HCT116 (cell line): ENCODE measurements at regions not wholly inside any gene's neighbourhood (a gene's known extent, or its start where the extent isn't known, plus 50 kb on each side); places are given as distances from the start of the nearest gene placed in this dataset.

Experiments used
- ATAC-seq: fragments of 200-7000 bp; cut with Tn5 transposase; 2 replicates; pipeline ENCODE4 v1.9.1; 2020; ENCODE audit warnings: mild to moderate bottlenecking, moderate library complexity
- BruUV-seq: library from RNA; stranded (reverse); fragments of 400-500 nt; replicated peaks from 2 replicates; lab custom pipeline; 2021; lab: Mats Ljungman, UMichigan
- CTCF ChIA-PET: fragments of 300-600 bp; sonication (Branson Sonifier 250); formaldehyde crosslinking; loops from one replicate; lab custom pipeline; 2021; ENCODE audit warnings: antibody characterized with exemption; lab: Charles Lee
- POLR2A ChIA-PET: fragments of 300-600, 350-600 bp; sonication (Branson Sonifier 250); formaldehyde crosslinking; loops from one replicate; lab custom pipeline; 2021; ENCODE audit warnings: antibody characterized with exemption; lab: Charles Lee
- RAD21 ChIA-PET, 2 experiments: fragments of 300-600 bp; sonication (Branson Sonifier 250); formaldehyde crosslinking; loops; one replicate each; lab custom pipeline; 2023; ENCODE audit warnings: low total read pairs in 2 of 2; ENCODE audit not compliant: uncharacterized antibody in 2 of 2, unreplicated experiment in 2 of 2, low non-redundant PET in 1 of 2; lab: Charles Lee
- DNase-seq: peaks from one replicate; pipeline ENCODE4 v3.0.0-alpha.2; 2010; ENCODE audit warnings: low read depth, low spot score
- H2AFZ ChIP-seq: fragments of 200-600 bp; shearing (Covaris generic), sonication (generic); 2 replicates; pipeline ENCODE4 v1.6.1; 2017; ENCODE audit warnings: low read depth, mixed run types, mixed read lengths, antibody characterized with exemption, low read length; ENCODE audit not compliant: poor library complexity, severe bottlenecking
- H3K27ac ChIP-seq: 2 replicates; pipeline ENCODE4 v1.5.1; 2012; ENCODE audit warnings: low read depth, low read length
- H3K27me3 ChIP-seq: fragments of 200-600 bp; sonication (generic); 2 replicates; pipeline ENCODE4 v1.6.1; 2016; ENCODE audit warnings: mixed run types, low read length, mixed read lengths; ENCODE audit not compliant: insufficient read depth
- H3K36me3 ChIP-seq, 2 experiments: fragments of 200-500 bp in 1 of 2; fragments of 200-600 bp in 1 of 2; sonication (Bioruptor generic) in 1 of 2; sonication (generic) in 1 of 2; 2 replicates each; pipeline versions ENCODE4 v1.5.1 to v1.6.1; 2014 to 2016; ENCODE audit warnings: low read length in 2 of 2, inconsistent platforms in 1 of 2, mixed read lengths in 1 of 2, mixed run types in 1 of 2; ENCODE audit not compliant: insufficient read depth in 2 of 2, control insufficient read depth in 1 of 2
- H3K4me1 ChIP-seq, 2 experiments: fragments of 200-600 bp in 1 of 2; sonication (generic) in 1 of 2; 2 replicates each; pipeline versions ENCODE4 v1.5.1 to v1.6.1; 2012 to 2017; ENCODE audit warnings: low read length in 2 of 2, inconsistent platforms in 1 of 2, mild to moderate bottlenecking in 1 of 2, mixed read lengths in 1 of 2, mixed run types in 1 of 2, moderate library complexity in 1 of 2; ENCODE audit not compliant: insufficient read depth in 2 of 2, control insufficient read depth in 1 of 2
- H3K4me2 ChIP-seq: fragments of 200-600 bp; sonication (generic); 2 replicates; pipeline ENCODE4 v1.6.1; 2017; ENCODE audit warnings: mixed run types, low read length, mixed read lengths
- H3K4me3 ChIP-seq, 2 experiments: fragments of 200-600 bp in 1 of 2; sonication (generic) in 1 of 2; replicated peaks in 1 of 2; 2 replicates each; pipeline ENCODE4 v1.5.1; 2011 to 2016; ENCODE audit warnings: low read length in 2 of 2, control low read depth in 1 of 2, low read depth in 1 of 2, mild to moderate bottlenecking in 1 of 2, mixed read lengths in 1 of 2, mixed run types in 1 of 2
- H3K79me2 ChIP-seq: fragments of 200-600 bp; sonication (generic); 2 replicates; pipeline ENCODE4 v1.6.1; 2017; ENCODE audit warnings: mild to moderate bottlenecking, mixed run types, low read length, moderate library complexity, mixed read lengths; ENCODE audit not compliant: insufficient read depth
- H3K9ac ChIP-seq: fragments of 200-600 bp; sonication (generic); 2 replicates; pipeline ENCODE4 v1.6.1; 2016; ENCODE audit warnings: low read length, mixed read lengths
- H3K9me2 ChIP-seq: fragments of 200-600 bp; sonication (generic), shearing (Covaris generic); 2 replicates; pipeline ENCODE4 v1.6.1; 2017; ENCODE audit warnings: mixed run types, mild to moderate bottlenecking, moderate library complexity; ENCODE audit not compliant: insufficient read depth
- H3K9me3 ChIP-seq, 2 experiments: fragments of 200-500 bp in 1 of 2; fragments of 200-600 bp in 1 of 2; sonication (Bioruptor generic) in 1 of 2; sonication (generic) in 1 of 2; 2 replicates each; pipeline ENCODE4 v1.6.1; 2014 to 2017; ENCODE audit warnings: low read length in 2 of 2, mixed read lengths in 2 of 2, inconsistent platforms in 1 of 2, low read depth in 1 of 2, mild to moderate bottlenecking in 1 of 2, mixed run types in 1 of 2, moderate library complexity in 1 of 2; ENCODE audit not compliant: control insufficient read depth in 1 of 2, insufficient read depth in 1 of 2
- H4K20me1 ChIP-seq: fragments of 200-600 bp; sonication (generic), shearing (Covaris generic); 2 replicates; pipeline ENCODE4 v1.6.1; 2017; ENCODE audit warnings: mixed run types, mild to moderate bottlenecking, moderate library complexity; ENCODE audit not compliant: insufficient read depth
- ATF3 ChIP-seq: IDR thresholded peaks from 2 replicates; pipeline ENCODE4 v1.6.1; 2012
- CEBPB ChIP-seq: IDR thresholded peaks from 2 replicates; pipeline ENCODE4 v1.6.1; 2012; ENCODE audit warnings: low read depth
- CTCF ChIP-seq, 3 experiments: fragments of 200-600 bp in 1 of 3; sonication (generic) in 1 of 3; IDR thresholded peaks in 2 of 3; conservative IDR thresholded peaks in 1 of 3; 2 replicates each; pipeline ENCODE4 v1.5.1; 2012 to 2017; ENCODE audit warnings: low read depth in 2 of 3, low read length in 2 of 3, antibody characterized with exemption in 1 of 3, borderline replicate concordance in 1 of 3, control low read depth in 1 of 3, mild to moderate bottlenecking in 1 of 3, mixed read lengths in 1 of 3, mixed run types in 1 of 3, moderate library complexity in 1 of 3; ENCODE audit not compliant: insufficient read depth in 1 of 3
- EGR1 ChIP-seq: IDR thresholded peaks from 2 replicates; pipeline ENCODE4 v1.6.1; 2012; ENCODE audit warnings: low read depth
- ELF1 ChIP-seq: IDR thresholded peaks from 2 replicates; pipeline ENCODE4 v1.6.1; 2012; ENCODE audit warnings: low read depth, borderline replicate concordance
- EZH2 ChIP-seq: fragments of 200-600 bp; sonication (generic); IDR thresholded peaks from 2 replicates; pipeline ENCODE4 v1.6.1; 2017; ENCODE audit warnings: antibody characterized with exemption, mixed run types
- EZH2phosphoT487 ChIP-seq: fragments of 200-600 bp; IDR thresholded peaks from 2 replicates; pipeline ENCODE4 v1.6.1; 2018; ENCODE audit warnings: antibody characterized with exemption, borderline replicate concordance
- FOSL1 ChIP-seq: IDR thresholded peaks from 2 replicates; pipeline ENCODE4 v1.6.1; 2012; ENCODE audit warnings: low read depth
- JUND ChIP-seq: IDR thresholded peaks from 2 replicates; pipeline ENCODE4 v1.6.1; 2012
- MAX ChIP-seq: IDR thresholded peaks from 2 replicates; pipeline ENCODE4 v1.6.1; 2012
- POLR2A ChIP-seq: IDR thresholded peaks from 2 replicates; pipeline ENCODE4 v1.7.0; 2011; ENCODE audit warnings: borderline replicate concordance; ENCODE audit not compliant: insufficient read depth, insufficient read length; ENCODE audit errors: extremely low read depth
- RAD21 ChIP-seq: IDR thresholded peaks from 2 replicates; pipeline ENCODE4 v1.6.1; 2012; ENCODE audit warnings: low read depth, mild to moderate bottlenecking
- REST ChIP-seq: IDR thresholded peaks from 2 replicates; pipeline ENCODE4 v1.6.1; 2012; ENCODE audit warnings: low read depth
- SIN3A ChIP-seq: IDR thresholded peaks from 2 replicates; pipeline ENCODE4 v1.6.1; 2012; ENCODE audit warnings: low read depth
- SRF ChIP-seq: IDR thresholded peaks from 2 replicates; pipeline ENCODE4 v1.6.1; 2012; ENCODE audit warnings: low read depth
- YY1 ChIP-seq: IDR thresholded peaks from 2 replicates; pipeline ENCODE4 v1.6.1; 2011; ENCODE audit warnings: low read length, low read depth, moderate library complexity, mild to moderate bottlenecking; ENCODE audit not compliant: insufficient replicate concordance; ENCODE audit errors: extremely low read depth
- ZBTB33 ChIP-seq: IDR thresholded peaks from 2 replicates; pipeline ENCODE4 v1.6.1; 2011; ENCODE audit warnings: mild to moderate bottlenecking, low read length, moderate library complexity; ENCODE audit not compliant: insufficient replicate concordance; ENCODE audit errors: extremely low read depth
- ZNF274 ChIP-seq: fragments of 200-500 bp; sonication (Bioruptor generic); IDR thresholded peaks from 2 replicates; pipeline ENCODE4 v1.6.1; 2014; ENCODE audit warnings: mild to moderate bottlenecking, low read depth, low read length, inconsistent platforms
- intact Hi-C: fragments of 100-400 bp; cut with micrococcal nuclease; formaldehyde crosslinking; loops from 2 replicates; pipeline ENCODE4 v1.10.0; 2022

- ChIA-PET RAD21 (no interaction called here), POLR2A (no interaction called here), CTCF (interaction anchor here (0.7 kb wide), 1 partner anchor 12 kb away, joined by 3 read pairs; no protein-coding TSS in a partner anchor)
- no TSS peak for BruUV-seq
- Histone ChIP-seq H3K4me3 (no peak overlapping the region), H3K9ac (no peak overlapping the region), H3K9me2 (no peaks in the 10 kb centered on the region), H2AFZ (no peak overlapping the region), H4K20me1 (no peaks in the 10 kb centered on the region), H3K27ac (no peak overlapping the region), H3K27me3 (no peaks in the 10 kb centered on the region), H3K9me3 (no peaks in the 10 kb centered on the region), H3K79me2 (no peaks in the 10 kb centered on the region), H3K4me2 (no peak overlapping the region), H3K4me1 (no peaks in the 10 kb centered on the region), H3K36me3 (no peaks in the 10 kb centered on the region)
- ATAC-seq (no peak), DNase-seq (no peak)
- TF ChIP-seq RAD21 (no peak), EZH2 (no peak), ATF3 (no peak), ZBTB33 (no peak), ELF1 (no peak), FOSL1 (no peak), EGR1 (no peak), CEBPB (no peak), POLR2A (no peak), EZH2phosphoT487 (no peak), JUND (no peak), SRF (no peak), MAX (no peak), SIN3A (no peak), YY1 (no peak), ZNF274 (no peak), CTCF (IDR thresholded peaks at IDR 0.05 in 2 of 3, conservative IDR thresholded peaks at IDR 0.05 in 1 of 3; ENCODE audit: borderline replicate concordance in 1 of 3, insufficient read depth in 1 of 3, low read depth in 2 of 3, low read length in 2 of 3) (no peak), REST (no peak)
- intact Hi-C loops = no loop called here
Observed at GRCh38 chr5:143694357-143694756, 117.6 kb upstream of the HMHB1 start.
